Fibroblast of lung (primary cell): ENCODE measurements at regions not wholly inside any gene's neighbourhood (a gene's known extent, or its start where the extent isn't known, plus 50 kb on each side); places are given as distances from the start of the nearest gene placed in this dataset.

Source experiments
- CTCF ChIP-seq, 2 donors: IDR thresholded peaks in 1 of 2; conservative IDR thresholded peaks in 1 of 2; 1 replicate in 1 of 2; 2 replicates in 1 of 2; pipeline ENCODE4 v1.5.1; 2011 to 2012; ENCODE audit warnings: low read length in 2 of 2, control low read depth in 1 of 2, inconsistent platforms in 1 of 2, low read depth in 1 of 2, mild to moderate bottlenecking in 1 of 2
- EZH2 ChIP-seq: IDR thresholded peaks from 2 replicates; pipeline ENCODE4 v1.5.1; 2012; ENCODE audit warnings: low read length, control low read depth, mild to moderate bottlenecking; ENCODE audit errors: missing control alignments

GRCh38 chr7:52285689-52286088 is 749.7 kb upstream of the POM121L12 start:
- TF ChIP-seq CTCF (conservative IDR thresholded peaks at IDR 0.05 in 1 of 2, IDR thresholded peaks at IDR 0.05 in 1 of 2; ENCODE audit: low read depth in 1 of 2, low read length in 2 of 2) (no peak), EZH2 (no peak)
